ENCODE measurements at regions not wholly inside any gene's neighbourhood (a gene's known extent, or its start where the extent isn't known, plus 50 kb on each side); places are given as distances from the start of the nearest gene placed in this dataset.

DNA sequence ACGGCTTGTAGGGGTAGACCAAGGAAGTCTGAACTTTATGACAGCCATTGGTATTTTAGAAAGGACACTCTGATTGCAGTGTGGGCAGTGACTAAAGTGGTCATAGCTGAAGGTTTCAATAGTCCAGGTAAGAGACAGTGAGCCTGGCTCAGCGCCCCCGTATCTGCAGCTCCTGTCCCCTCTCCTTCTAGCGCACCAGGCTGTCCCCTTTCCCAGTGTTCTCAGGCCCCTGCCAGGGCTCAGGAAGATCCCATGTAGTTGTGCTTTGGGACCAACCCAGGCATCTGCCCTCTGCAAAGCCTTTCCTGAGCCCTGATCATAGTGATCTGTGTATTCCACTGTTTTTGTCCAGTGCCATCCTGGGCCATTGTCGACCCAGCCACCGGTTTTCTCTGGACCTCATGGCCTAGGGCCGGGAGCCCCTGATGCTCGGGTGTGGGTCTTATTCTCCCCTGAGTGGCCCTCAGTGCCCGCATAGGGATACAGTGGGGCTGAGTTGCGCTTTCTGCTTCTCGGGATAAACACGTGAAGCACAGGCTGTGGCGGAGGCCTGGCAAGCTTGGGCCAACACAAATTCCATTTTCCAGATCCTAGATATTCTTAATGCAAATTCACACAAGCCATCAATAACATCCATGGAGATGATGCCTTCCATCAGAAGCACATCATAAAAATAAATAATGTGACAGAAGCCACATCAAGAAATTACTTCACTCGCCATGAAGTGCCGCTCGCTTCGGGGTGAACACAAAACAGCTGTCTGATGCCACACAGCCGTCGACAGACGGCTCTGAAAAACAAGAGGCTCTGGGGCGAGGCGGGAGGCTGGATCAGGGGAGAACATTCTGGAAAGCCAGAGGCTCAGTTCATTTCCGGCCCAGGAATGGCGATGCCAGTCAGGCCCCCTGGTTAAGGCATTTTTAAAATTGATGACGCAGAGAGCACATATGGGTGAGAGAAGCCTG is 805.0 kb downstream of the TBC1D22A start:
- H3K9me3 Mint-ChIP-seq, result no peaks in the 10 kb centered on the region
- Histone ChIP-seq H3K9me3 (ENCODE audit: control insufficient read depth, insufficient read depth, low read length) (no peaks in the 10 kb centered on the region), H3K4me3 (ENCODE audit: low read length) (no peak overlapping the region), H3K36me3 (ENCODE audit: control insufficient read depth, insufficient read depth, low read length) (no peaks in the 10 kb centered on the region), H3K4me1 (ENCODE audit: control insufficient read depth, insufficient read depth, low read length) (no peaks in the 10 kb centered on the region), H3K27me3 (ENCODE audit: control insufficient read depth, insufficient read depth, low read length) (no peaks in the 10 kb centered on the region), H3K27ac (ENCODE audit: low read length) (no peak overlapping the region)
- H3K4me1 Mint-ChIP-seq, result no peaks in the 10 kb centered on the region
- H3K4me3 Mint-ChIP-seq, result no peak overlapping the region
- TF ChIP-seq, protein P1, sequence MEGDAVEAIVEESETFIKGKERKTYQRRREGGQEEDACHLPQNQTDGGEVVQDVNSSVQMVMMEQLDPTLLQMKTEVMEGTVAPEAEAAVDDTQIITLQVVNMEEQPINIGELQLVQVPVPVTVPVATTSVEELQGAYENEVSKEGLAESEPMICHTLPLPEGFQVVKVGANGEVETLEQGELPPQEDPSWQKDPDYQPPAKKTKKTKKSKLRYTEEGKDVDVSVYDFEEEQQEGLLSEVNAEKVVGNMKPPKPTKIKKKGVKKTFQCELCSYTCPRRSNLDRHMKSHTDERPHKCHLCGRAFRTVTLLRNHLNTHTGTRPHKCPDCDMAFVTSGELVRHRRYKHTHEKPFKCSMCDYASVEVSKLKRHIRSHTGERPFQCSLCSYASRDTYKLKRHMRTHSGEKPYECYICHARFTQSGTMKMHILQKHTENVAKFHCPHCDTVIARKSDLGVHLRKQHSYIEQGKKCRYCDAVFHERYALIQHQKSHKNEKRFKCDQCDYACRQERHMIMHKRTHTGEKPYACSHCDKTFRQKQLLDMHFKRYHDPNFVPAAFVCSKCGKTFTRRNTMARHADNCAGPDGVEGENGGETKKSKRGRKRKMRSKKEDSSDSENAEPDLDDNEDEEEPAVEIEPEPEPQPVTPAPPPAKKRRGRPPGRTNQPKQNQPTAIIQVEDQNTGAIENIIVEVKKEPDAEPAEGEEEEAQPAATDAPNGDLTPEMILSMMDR (IDR thresholded peaks at IDR 0.05), result no peak
- DNase-seq, result no peak
- WGBS (ENCODE audit: insufficient coverage), result 90% methylated on average over 25 of the region's 25 CpGs
- H3K36me3 Mint-ChIP-seq, result no peaks in the 10 kb centered on the region
- ATAC-seq, result no peak
- H3K27me3 Mint-ChIP-seq (ENCODE audit: low read depth in 2 of 2), result peaks cover 0 to 5% of the 10 kb centered on the region in 2 donors
- H3K27ac Mint-ChIP-seq, result no peak overlapping the region
- intact Hi-C loops (cut with micrococcal nuclease), result no loop called here

DNA sequence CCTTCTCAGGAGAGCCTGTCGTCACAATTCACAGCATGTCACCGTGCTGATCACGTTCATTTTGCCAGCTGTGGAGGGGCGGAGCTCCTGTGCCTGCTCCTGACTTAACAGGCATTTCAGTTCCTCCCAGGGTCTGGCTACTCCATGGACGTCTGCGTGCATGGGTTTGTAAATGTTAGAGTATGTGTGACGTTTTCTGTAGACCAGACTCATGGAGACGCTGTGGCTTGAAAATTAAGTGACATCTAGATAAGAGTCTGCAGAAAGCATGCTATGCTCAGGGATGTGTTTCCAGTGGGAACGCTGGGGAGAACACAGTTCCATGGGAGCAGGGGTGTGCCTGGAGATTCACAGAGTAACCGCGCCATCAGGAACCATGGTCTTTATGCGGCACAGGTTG is 804.0 kb downstream of the TBC1D22A start:
- 83% methylated on average over 12 of the region's 12 CpGs for WGBS (ENCODE audit: insufficient coverage)

DNA sequence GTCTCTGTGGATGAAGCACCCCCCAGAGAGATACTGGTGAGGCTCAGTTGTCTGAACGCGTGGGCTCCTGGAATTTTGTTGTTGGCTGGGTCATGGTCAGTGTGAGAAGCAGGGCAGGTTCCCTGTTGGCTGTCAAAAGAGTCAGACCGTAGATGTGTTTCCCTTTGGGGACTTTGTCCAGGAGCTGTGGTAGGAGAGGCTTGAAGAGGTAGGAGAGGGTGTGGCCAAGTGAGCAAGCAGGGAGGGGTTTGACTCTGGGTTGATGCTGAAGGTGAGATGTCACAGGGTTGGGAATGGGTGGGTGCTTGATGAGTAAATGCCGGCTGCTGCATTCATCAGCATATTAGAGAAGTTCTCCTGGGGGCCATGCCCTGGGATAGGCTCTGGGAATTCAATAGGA is 803.2 kb downstream of the TBC1D22A start:
- no peak for ATAC-seq
- H3K9me3 Mint-ChIP-seq, result no peaks in the 10 kb centered on the region
- TF ChIP-seq, protein P1 (IDR thresholded peaks at IDR 0.05), result no peak
- no peaks in the 10 kb centered on the region for H3K36me3 ChIP-seq (ENCODE audit: control insufficient read depth, insufficient read depth, low read length)
- no peak for DNase-seq
- no peak overlapping the region for H3K4me3 ChIP-seq (ENCODE audit: low read length)
- H3K4me1 ChIP-seq (ENCODE audit: control insufficient read depth, insufficient read depth, low read length), result no peaks in the 10 kb centered on the region
- H3K4me3 Mint-ChIP-seq, result no peak overlapping the region
- no peak overlapping the region for H3K27ac Mint-ChIP-seq
- intact Hi-C loops (cut with micrococcal nuclease), result no loop called here
- no peak overlapping the region for H3K27ac ChIP-seq (ENCODE audit: low read length)
- no peaks in the 10 kb centered on the region for H3K4me1 Mint-ChIP-seq
- WGBS (ENCODE audit: insufficient coverage), result 69% methylated on average over 4 of the region's 4 CpGs
- H3K27me3 Mint-ChIP-seq (ENCODE audit: low read depth in 2 of 2), result peaks cover 0 to 4% of the 10 kb centered on the region in 2 donors
- no peaks in the 10 kb centered on the region for H3K36me3 Mint-ChIP-seq
- H3K9me3 ChIP-seq (ENCODE audit: control insufficient read depth, insufficient read depth, low read length), result no peaks in the 10 kb centered on the region
- H3K27me3 ChIP-seq (ENCODE audit: control insufficient read depth, insufficient read depth, low read length), result no peaks in the 10 kb centered on the region

More for the DNA sequence above, 804.0 kb downstream of the TBC1D22A start:
- no peak for DNase-seq
- H3K27ac ChIP-seq (ENCODE audit: low read length), result no peak overlapping the region
- TF ChIP-seq, protein P1 (IDR thresholded peaks at IDR 0.05), result no peak
- no peaks in the 10 kb centered on the region for H3K27me3 ChIP-seq (ENCODE audit: control insufficient read depth, insufficient read depth, low read length)
- peaks cover 0 to 5% of the 10 kb centered on the region in 2 donors for H3K27me3 Mint-ChIP-seq (ENCODE audit: low read depth in 2 of 2)
- H3K36me3 ChIP-seq (ENCODE audit: control insufficient read depth, insufficient read depth, low read length), result no peaks in the 10 kb centered on the region
- H3K36me3 Mint-ChIP-seq, result no peaks in the 10 kb centered on the region
- intact Hi-C loops (cut with micrococcal nuclease), result no loop called here
- H3K4me1 Mint-ChIP-seq, result no peaks in the 10 kb centered on the region
- H3K4me3 Mint-ChIP-seq, result no peak overlapping the region
- H3K27ac Mint-ChIP-seq, result no peak overlapping the region
- no peaks in the 10 kb centered on the region for H3K4me1 ChIP-seq (ENCODE audit: control insufficient read depth, insufficient read depth, low read length)
- H3K4me3 ChIP-seq (ENCODE audit: low read length), result no peak overlapping the region
- no peak for ATAC-seq
- H3K9me3 Mint-ChIP-seq, result no peaks in the 10 kb centered on the region
- no peaks in the 10 kb centered on the region for H3K9me3 ChIP-seq (ENCODE audit: control insufficient read depth, insufficient read depth, low read length)
